Activated CD8-positive, alpha-beta memory T cell treated with anti-CD3 and anti-CD28 coated beads for 48 hours (primary cell): ENCODE measurements at regions not wholly inside any gene's neighbourhood (a gene's known extent, or its start where the extent isn't known, plus 50 kb on each side); places are given as distances from the start of the nearest gene placed in this dataset.
"Not testable (repeated sequence)": the region's sequence is repeated elsewhere in the genome, so short reads cannot be mapped to it uniquely, and the experiment has no call there.

Experiments
- DNase-seq, 3 experiments: peaks; one replicate each; pipeline ENCODE4 v3.0.0-alpha.2; 2020; ENCODE audit warnings: low read depth in 2 of 3, low spot score in 2 of 3

GRCh38 chr1:245102149-245102548 is 52.6 kb upstream of the KIF26B start:
- not testable (repeated sequence) for DNase-seq

DNA sequence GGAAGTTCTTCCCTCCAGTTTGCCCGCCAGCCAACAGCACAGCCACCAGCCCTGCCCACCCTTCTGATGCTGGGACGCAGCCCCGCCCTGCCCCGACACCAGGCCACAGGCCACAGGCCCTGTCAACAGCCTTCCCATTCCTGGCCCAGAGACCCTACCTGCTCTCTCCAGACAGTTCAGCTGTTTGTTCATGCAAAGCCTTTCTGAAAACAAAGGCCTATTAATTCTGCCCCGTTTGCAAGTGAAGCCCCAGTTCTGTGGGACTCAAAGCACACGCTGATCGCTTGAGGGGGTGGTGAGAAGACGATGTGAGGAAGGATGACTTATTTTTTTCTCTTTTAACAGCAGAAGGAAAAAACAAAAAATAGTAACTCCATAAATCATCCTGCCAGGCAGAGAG is 55.4 kb upstream of the KIF26B start:
- DNase-seq: no peak

DNA sequence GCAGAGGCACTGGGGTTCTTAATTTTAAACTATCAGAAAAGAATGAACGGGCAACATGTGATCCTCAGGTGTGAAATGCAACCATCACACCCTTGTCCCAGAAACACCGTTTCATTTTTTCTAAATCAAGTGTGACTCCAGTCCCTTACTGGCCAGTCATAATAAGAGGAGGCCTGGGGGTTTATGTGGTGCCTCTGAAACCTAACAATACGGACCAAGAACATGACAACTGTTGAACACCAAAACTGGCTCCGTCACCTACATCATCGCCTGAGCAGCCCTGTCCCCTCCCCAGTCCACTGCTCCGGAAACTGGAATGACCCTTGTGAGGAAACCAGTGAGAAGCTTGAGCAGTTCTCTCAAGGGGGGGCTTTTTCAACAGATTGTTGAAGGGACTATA is 55.9 kb upstream of the KIF26B start:
- DNase-seq: no peak

GRCh38 chr1:245096311-245097066 is 58.3 kb upstream of the KIF26B start:
- DNase-seq: no peak

GRCh38 chr1:245095903-245096302 is 58.9 kb upstream of the KIF26B start:
- DNase-seq: no peak

DNA sequence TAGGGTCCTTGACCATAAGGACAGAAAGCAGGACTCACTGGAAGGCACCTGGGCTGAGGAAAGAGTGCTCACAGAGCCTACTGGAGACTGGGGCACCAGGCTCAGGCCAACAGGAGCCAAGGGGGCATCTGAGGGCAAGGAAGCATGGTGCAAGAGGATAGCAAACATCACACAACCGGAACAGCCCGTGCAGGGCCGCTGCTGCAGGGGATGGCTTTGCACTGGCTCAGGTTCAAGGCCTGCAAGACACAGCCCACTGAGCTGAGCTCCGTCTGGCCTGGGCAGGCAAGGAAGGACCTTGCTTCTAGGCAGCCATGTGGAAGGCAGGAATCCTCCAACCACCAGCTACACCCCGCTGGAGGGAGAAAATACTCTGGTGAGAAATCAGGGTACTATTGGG is 59.8 kb upstream of the KIF26B start:
- DNase-seq: no peak

DNA sequence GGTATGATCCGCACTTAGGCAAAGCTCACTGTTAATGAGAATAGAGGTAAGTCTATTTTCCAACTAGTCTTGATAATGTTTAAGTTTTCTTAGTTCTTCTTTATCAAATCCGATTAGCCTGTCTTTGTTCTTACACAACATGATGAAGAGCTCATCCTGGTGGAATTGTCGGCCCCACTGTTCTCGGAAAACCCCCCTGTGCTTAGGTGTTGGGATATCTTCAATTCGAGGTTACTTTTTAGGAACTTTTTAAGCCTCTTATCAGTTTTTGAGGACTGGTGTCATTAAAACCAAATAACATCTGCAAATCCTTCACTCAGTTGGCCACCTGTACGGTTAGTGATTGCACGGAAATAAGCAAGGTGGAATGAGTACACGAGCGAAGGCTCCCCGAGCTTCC is 60.7 kb upstream of the KIF26B start:
- no peak for DNase-seq

GRCh38 chr1:245092638-245092976 is 62.2 kb upstream of the KIF26B start:
- DNase-seq: no peak

DNA sequence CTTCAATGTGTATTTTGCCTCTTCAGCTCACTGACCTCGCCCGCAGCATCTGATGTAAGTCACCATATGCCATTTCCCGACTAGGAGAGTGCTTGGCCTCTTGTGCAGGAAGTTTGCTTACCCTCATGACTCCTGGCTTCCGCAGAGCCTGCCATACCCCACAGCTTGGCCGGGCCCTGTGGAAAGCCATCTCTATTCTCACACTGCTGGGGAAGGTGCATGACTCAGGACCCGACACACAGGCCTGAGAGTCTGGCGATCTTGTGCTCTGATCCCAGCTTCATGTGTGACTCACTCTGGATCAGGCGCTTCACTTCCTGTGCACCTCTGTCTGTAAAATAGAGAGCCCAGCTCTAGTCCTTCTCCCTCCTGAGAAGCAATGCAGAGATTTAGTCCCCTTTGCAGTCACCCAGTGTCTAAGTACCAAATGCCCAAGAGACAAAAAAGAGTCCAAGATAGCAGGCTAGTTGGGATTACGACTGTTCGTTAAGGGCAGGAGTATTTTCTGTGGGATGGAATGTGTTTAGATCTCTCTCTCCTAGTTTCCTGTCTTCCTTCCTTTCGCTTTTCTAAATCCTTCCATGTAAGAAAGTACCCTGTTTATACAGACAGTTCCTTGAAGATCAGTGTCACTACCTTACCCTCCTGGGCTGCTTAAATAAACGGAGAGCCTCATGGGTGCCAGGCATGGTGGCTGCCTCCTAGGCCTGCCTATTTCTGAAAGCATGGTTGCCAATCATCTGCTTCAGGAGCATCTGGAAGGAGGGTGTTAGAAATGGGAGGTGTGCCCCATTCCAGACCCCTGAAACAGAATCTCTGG is 62.8 kb upstream of the KIF26B start:
- DNase-seq: no peak

DNA sequence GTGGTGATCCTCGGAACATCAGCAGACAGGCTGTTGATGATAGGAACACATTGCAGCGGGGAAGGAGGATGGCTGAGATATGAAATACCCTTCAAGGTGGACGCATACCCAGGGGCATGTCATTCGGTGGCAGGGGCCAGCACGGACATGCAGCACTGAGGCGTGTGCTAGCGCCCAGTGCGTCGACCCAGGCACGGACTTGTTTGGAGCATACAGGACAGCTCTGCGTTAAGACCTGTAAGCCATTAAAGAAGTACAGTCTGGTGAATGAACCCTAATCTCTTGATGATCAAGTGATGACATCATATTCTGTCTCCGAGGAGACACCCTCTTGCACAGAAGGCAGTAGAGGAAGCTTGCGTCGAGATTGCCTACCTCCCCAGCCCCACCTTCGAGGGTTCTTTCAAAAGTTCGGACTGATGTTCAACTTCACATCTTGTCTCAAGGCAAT is 63.6 kb upstream of the KIF26B start:
- DNase-seq: no peak

DNA sequence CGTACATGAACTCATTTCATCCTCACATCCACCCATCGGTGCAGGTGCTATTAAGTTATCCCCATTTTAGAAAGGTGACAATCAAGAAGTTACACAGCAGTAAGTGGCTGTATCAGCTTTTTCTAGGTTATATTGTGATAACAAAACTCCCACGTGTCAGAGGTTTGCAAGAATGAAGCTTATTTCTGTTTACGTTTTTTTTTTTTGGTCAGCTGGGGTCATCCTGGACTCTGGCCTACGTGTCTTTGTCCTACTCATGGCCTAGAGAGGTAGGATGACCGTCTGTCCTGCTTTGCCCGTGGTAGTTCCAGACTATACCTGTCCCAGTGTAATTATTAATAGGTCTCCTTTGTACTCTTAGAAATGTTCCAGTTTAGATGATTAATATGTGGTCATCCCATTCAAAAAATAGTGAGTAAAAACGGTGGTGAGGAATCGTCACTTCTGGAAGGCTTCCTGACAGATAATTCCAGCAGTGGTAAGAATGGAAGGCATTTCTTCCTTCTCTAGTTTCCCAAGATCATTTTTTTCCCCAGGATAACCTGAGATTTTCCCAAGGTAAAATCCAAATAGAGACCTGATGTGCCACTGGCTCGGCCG is 64.2 kb upstream of the KIF26B start:
- no peak for DNase-seq

DNA sequence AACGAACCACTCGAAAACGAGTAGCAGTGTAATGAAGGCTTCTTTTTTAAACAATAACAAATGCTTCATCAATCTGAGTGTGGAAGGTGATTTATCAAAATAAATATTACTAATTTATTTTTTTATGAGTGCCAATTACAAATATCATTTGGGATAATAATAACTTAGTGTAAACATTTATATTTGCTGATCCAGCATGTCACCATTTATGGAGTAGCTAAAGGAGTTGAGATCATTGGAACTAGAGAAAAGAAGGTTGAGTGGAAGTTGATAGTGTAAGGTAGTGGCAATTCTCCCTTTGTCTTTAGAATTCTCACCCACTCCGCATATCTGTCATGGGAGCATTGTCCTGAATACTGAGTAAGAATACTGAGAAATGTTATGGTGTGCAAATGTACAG is 67.1 kb upstream of the KIF26B start:
- DNase-seq: no peak

DNA sequence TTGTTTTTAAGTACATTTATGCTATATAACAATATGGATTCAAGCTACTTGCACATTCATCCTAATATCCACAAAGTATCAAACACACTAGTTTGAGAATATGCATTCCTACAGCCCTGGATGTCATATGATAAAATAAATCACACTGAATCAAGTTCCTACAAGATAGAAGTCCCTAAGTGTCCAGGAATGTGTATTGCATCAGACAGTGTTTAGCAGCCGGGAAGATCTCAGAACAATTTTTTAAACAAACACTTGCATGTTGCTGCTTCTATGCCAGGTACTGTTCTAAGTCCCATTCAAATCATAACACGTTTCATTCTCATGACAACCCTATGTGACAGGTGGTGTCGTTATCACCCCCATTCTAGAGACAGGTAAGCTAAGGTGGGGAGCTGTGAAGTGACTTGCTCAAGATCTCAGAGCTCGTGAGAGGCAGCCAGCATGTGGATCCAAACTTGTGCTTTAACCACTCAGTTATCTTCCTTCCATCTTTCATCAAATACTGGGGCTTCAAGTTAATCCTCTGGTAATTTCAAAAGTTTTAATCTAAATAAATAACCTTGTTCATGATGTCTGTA is 68.3 kb upstream of the KIF26B start:
- no peak for DNase-seq

DNA sequence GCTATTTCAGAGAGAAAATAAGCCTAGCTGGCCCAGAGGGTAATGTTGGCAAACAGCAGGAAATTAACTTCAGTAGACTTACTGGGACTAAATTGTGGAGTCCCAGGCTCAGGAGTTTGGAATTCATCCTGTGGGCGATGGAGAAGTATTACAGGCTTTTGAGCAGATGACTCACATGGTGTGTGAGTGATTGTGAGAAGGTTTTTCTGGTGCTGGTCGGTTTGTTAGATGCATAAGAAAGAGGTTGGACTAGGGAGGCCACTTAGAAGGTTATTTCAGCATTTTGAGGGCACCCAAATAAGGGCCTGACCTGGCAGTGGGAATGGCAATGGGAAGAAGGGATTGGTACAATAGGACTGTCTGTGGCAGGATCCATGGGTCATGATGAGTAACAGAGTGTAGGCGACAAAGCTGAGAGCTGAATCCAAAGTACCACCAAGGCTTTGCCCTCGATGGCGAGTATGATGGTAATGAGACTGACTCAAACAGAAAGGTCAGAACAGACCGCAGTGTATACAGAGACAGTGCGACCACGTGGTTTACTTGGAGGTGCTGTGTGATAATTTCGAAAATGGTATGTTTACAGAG is 69.2 kb upstream of the KIF26B start:
- DNase-seq: no peak

GRCh38 chr1:245084551-245084950 is 70.2 kb upstream of the KIF26B start:
- DNase-seq: no peak

GRCh38 chr1:245079021-245079609 is 75.7 kb upstream of the KIF26B start:
- no peak for DNase-seq

GRCh38 chr1:245074898-245075297 is 79.9 kb upstream of the KIF26B start:
- no peak for DNase-seq

DNA sequence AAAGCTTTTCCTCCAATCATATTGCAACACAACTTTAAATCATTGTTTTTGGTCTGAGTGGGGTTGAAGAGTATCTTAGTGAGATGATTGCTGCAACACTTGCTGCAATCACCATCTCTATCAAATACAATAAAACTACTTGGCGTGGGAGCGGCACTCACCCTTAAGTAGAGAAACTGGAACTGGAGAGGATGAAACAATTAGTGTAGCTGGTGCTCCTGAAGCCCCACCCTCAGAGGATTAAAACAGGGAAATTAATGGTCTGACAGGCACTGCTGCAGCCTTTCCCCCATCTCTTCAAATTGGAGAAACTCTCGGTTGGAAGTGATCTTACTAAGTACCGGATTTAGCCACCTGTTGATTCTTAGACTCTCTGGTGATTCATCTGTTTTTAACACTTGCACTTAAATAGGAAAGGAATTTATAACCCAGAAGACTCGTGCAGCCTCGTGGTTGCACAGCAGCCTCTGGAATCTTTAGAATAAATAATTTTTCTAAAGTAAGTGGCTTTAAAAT is 80.5 kb upstream of the KIF26B start:
- DNase-seq: no peak

DNA sequence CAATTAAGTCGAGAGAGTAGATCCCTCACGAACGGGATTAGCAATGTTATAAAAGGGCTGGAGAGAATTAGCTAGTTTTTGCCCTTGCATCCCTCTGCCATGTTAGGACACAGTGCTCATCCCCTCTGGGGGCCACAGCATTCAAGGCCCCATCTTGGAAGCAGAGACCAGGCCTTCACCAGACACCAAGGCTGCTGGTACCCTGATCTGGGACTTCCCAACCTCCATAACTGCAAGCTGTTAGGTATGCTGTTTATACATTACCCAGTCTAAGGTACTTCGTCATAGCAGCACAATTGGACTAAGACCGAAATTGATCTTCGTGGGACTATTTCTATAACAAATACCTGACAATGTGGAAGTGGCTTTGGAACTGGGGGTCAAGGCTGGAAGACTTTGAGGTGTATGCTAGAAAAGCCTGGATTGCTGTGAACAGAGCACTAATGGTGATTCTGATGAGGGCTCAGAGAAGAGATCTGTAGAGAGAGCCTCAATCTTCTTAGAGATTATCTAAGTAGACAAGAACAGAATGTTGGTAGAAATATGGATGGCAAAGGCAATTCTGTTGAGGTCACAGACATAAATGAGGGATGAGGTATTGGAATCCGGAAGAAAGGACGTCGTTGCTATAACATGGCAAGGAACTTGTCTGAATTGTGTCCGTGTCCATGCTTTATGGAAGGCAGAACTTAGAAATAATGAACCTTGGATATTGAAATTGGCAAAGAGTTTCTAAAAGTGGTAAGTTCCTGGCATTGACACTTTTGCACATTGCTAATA is 83.8 kb upstream of the KIF26B start:
- no peak for DNase-seq

GRCh38 chr1:245067257-245067656 is 87.5 kb upstream of the KIF26B start:
- DNase-seq: no peak
